HCT116 (cell line): ENCODE measurements at regions not wholly inside any gene's neighbourhood (a gene's known extent, or its start where the extent isn't known, plus 50 kb on each side); places are given as distances from the start of the nearest gene placed in this dataset.

ENCODE experiments used
- ATAC-seq: fragments of 200-7000 bp; cut with Tn5 transposase; 2 replicates; pipeline ENCODE4 v1.9.1; 2020; ENCODE audit warnings: mild to moderate bottlenecking, moderate library complexity
- BruUV-seq: library from RNA; stranded (reverse); fragments of 400-500 nt; replicated peaks from 2 replicates; lab custom pipeline; 2021; lab: Mats Ljungman, UMichigan
- CTCF ChIA-PET: fragments of 300-600 bp; sonication (Branson Sonifier 250); formaldehyde crosslinking; loops from one replicate; lab custom pipeline; 2021; ENCODE audit warnings: antibody characterized with exemption; lab: Charles Lee
- POLR2A ChIA-PET: fragments of 300-600, 350-600 bp; sonication (Branson Sonifier 250); formaldehyde crosslinking; loops from one replicate; lab custom pipeline; 2021; ENCODE audit warnings: antibody characterized with exemption; lab: Charles Lee
- RAD21 ChIA-PET, 2 experiments: fragments of 300-600 bp; sonication (Branson Sonifier 250); formaldehyde crosslinking; loops; one replicate each; lab custom pipeline; 2023; ENCODE audit warnings: low total read pairs in 2 of 2; ENCODE audit not compliant: uncharacterized antibody in 2 of 2, unreplicated experiment in 2 of 2, low non-redundant PET in 1 of 2; lab: Charles Lee
- DNase-seq: peaks from one replicate; pipeline ENCODE4 v3.0.0-alpha.2; 2010; ENCODE audit warnings: low read depth, low spot score
- H2AFZ ChIP-seq: fragments of 200-600 bp; shearing (Covaris generic), sonication (generic); 2 replicates; pipeline ENCODE4 v1.6.1; 2017; ENCODE audit warnings: low read depth, mixed run types, mixed read lengths, antibody characterized with exemption, low read length; ENCODE audit not compliant: poor library complexity, severe bottlenecking
- H3K27ac ChIP-seq: 2 replicates; pipeline ENCODE4 v1.5.1; 2012; ENCODE audit warnings: low read depth, low read length
- H3K27me3 ChIP-seq: fragments of 200-600 bp; sonication (generic); 2 replicates; pipeline ENCODE4 v1.6.1; 2016; ENCODE audit warnings: mixed run types, low read length, mixed read lengths; ENCODE audit not compliant: insufficient read depth
- H3K36me3 ChIP-seq, 2 experiments: fragments of 200-500 bp in 1 of 2; fragments of 200-600 bp in 1 of 2; sonication (Bioruptor generic) in 1 of 2; sonication (generic) in 1 of 2; 2 replicates each; pipeline versions ENCODE4 v1.5.1 to v1.6.1; 2014 to 2016; ENCODE audit warnings: low read length in 2 of 2, inconsistent platforms in 1 of 2, mixed read lengths in 1 of 2, mixed run types in 1 of 2; ENCODE audit not compliant: insufficient read depth in 2 of 2, control insufficient read depth in 1 of 2
- H3K4me1 ChIP-seq, 2 experiments: fragments of 200-600 bp in 1 of 2; sonication (generic) in 1 of 2; 2 replicates each; pipeline versions ENCODE4 v1.5.1 to v1.6.1; 2012 to 2017; ENCODE audit warnings: low read length in 2 of 2, inconsistent platforms in 1 of 2, mild to moderate bottlenecking in 1 of 2, mixed read lengths in 1 of 2, mixed run types in 1 of 2, moderate library complexity in 1 of 2; ENCODE audit not compliant: insufficient read depth in 2 of 2, control insufficient read depth in 1 of 2
- H3K4me2 ChIP-seq: fragments of 200-600 bp; sonication (generic); 2 replicates; pipeline ENCODE4 v1.6.1; 2017; ENCODE audit warnings: mixed run types, low read length, mixed read lengths
- H3K4me3 ChIP-seq, 2 experiments: fragments of 200-600 bp in 1 of 2; sonication (generic) in 1 of 2; replicated peaks in 1 of 2; 2 replicates each; pipeline ENCODE4 v1.5.1; 2011 to 2016; ENCODE audit warnings: low read length in 2 of 2, control low read depth in 1 of 2, low read depth in 1 of 2, mild to moderate bottlenecking in 1 of 2, mixed read lengths in 1 of 2, mixed run types in 1 of 2
- H3K79me2 ChIP-seq: fragments of 200-600 bp; sonication (generic); 2 replicates; pipeline ENCODE4 v1.6.1; 2017; ENCODE audit warnings: mild to moderate bottlenecking, mixed run types, low read length, moderate library complexity, mixed read lengths; ENCODE audit not compliant: insufficient read depth
- H3K9ac ChIP-seq: fragments of 200-600 bp; sonication (generic); 2 replicates; pipeline ENCODE4 v1.6.1; 2016; ENCODE audit warnings: low read length, mixed read lengths
- H3K9me2 ChIP-seq: fragments of 200-600 bp; sonication (generic), shearing (Covaris generic); 2 replicates; pipeline ENCODE4 v1.6.1; 2017; ENCODE audit warnings: mixed run types, mild to moderate bottlenecking, moderate library complexity; ENCODE audit not compliant: insufficient read depth
- H3K9me3 ChIP-seq, 2 experiments: fragments of 200-500 bp in 1 of 2; fragments of 200-600 bp in 1 of 2; sonication (Bioruptor generic) in 1 of 2; sonication (generic) in 1 of 2; 2 replicates each; pipeline ENCODE4 v1.6.1; 2014 to 2017; ENCODE audit warnings: low read length in 2 of 2, mixed read lengths in 2 of 2, inconsistent platforms in 1 of 2, low read depth in 1 of 2, mild to moderate bottlenecking in 1 of 2, mixed run types in 1 of 2, moderate library complexity in 1 of 2; ENCODE audit not compliant: control insufficient read depth in 1 of 2, insufficient read depth in 1 of 2
- H4K20me1 ChIP-seq: fragments of 200-600 bp; sonication (generic), shearing (Covaris generic); 2 replicates; pipeline ENCODE4 v1.6.1; 2017; ENCODE audit warnings: mixed run types, mild to moderate bottlenecking, moderate library complexity; ENCODE audit not compliant: insufficient read depth
- CEBPB ChIP-seq: IDR thresholded peaks from 2 replicates; pipeline ENCODE4 v1.6.1; 2012; ENCODE audit warnings: low read depth
- EZH2 ChIP-seq: fragments of 200-600 bp; sonication (generic); IDR thresholded peaks from 2 replicates; pipeline ENCODE4 v1.6.1; 2017; ENCODE audit warnings: antibody characterized with exemption, mixed run types
- FOSL1 ChIP-seq: IDR thresholded peaks from 2 replicates; pipeline ENCODE4 v1.6.1; 2012; ENCODE audit warnings: low read depth
- POLR2A ChIP-seq: IDR thresholded peaks from 2 replicates; pipeline ENCODE4 v1.7.0; 2011; ENCODE audit warnings: borderline replicate concordance; ENCODE audit not compliant: insufficient read depth, insufficient read length; ENCODE audit errors: extremely low read depth
- POLR2AphosphoS5 ChIP-seq: IDR thresholded peaks from 2 replicates; pipeline ENCODE4 v1.6.1; 2011; ENCODE audit warnings: mild to moderate bottlenecking, low read depth, low read length, moderate library complexity
- SIN3A ChIP-seq: IDR thresholded peaks from 2 replicates; pipeline ENCODE4 v1.6.1; 2012; ENCODE audit warnings: low read depth
- TCF7L2 ChIP-seq: IDR thresholded peaks from 2 replicates; pipeline ENCODE4 v1.7.0; 2011; ENCODE audit warnings: borderline replicate concordance, inconsistent platforms; ENCODE audit not compliant: insufficient read depth, insufficient read length; ENCODE audit errors: extremely low read depth
- YY1 ChIP-seq: IDR thresholded peaks from 2 replicates; pipeline ENCODE4 v1.6.1; 2011; ENCODE audit warnings: low read length, low read depth, moderate library complexity, mild to moderate bottlenecking; ENCODE audit not compliant: insufficient replicate concordance; ENCODE audit errors: extremely low read depth
- ZFX ChIP-seq: fragments of 450-650 bp; IDR thresholded peaks from 2 replicates; pipeline ENCODE4 v1.6.1; 2017
- ZNF274 ChIP-seq: fragments of 200-500 bp; sonication (Bioruptor generic); IDR thresholded peaks from 2 replicates; pipeline ENCODE4 v1.6.1; 2014; ENCODE audit warnings: mild to moderate bottlenecking, low read depth, low read length, inconsistent platforms
- intact Hi-C: fragments of 100-400 bp; cut with micrococcal nuclease; formaldehyde crosslinking; loops from 2 replicates; pipeline ENCODE4 v1.10.0; 2022
- TF ChIP-seq, protein P1 (sequence below), 3 experiments: fragments of 200-600 bp in 1 of 3; sonication (generic) in 1 of 3; IDR thresholded peaks in 2 of 3; conservative IDR thresholded peaks in 1 of 3; 2 replicates each; pipeline ENCODE4 v1.5.1; 2012 to 2017; ENCODE audit warnings: low read depth in 2 of 3, low read length in 2 of 3, antibody characterized with exemption in 1 of 3, borderline replicate concordance in 1 of 3, control low read depth in 1 of 3, mild to moderate bottlenecking in 1 of 3, mixed read lengths in 1 of 3, mixed run types in 1 of 3, moderate library complexity in 1 of 3; ENCODE audit not compliant: insufficient read depth in 1 of 3
- TF ChIP-seq, protein P2 (sequence below): IDR thresholded peaks from 2 replicates; pipeline ENCODE4 v1.6.1; 2011; ENCODE audit warnings: mild to moderate bottlenecking, low read length, moderate library complexity; ENCODE audit not compliant: insufficient replicate concordance; ENCODE audit errors: extremely low read depth

DNA sequence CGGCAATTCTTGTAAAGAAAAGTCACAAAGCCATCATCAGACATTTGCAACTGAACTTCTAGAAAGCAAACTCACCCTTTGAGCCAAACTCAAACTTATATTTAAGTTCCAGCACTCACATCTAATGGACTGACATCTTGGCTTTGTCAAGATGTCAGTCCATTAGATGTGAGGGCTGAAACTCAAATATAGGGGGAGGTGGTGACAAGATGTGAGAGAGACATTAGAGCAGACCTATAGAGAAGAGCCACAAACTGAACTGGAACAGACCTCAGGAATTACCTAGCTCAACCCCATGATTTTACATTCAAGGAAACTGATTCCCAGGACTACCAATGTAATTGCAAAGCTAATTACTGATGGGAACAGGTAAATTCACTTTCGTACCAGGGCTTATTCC is 543.8 kb downstream of the TNS1 start:
- DNase-seq (no peak), ATAC-seq (no peak)
- Histone ChIP-seq H3K4me2 (no peak overlapping the region), H3K4me3 (no peak overlapping the region), H3K4me1 (no peaks in the 10 kb centered on the region), H3K36me3 (no peaks in the 10 kb centered on the region), H2AFZ (no peak overlapping the region), H4K20me1 (no peaks in the 10 kb centered on the region), H3K9ac (no peak overlapping the region), H3K27me3 (peaks cover 56% of the 10 kb centered on the region), H3K27ac (no peak overlapping the region), H3K79me2 (no peaks in the 10 kb centered on the region), H3K9me2 (no peaks in the 10 kb centered on the region), H3K9me3 (no peaks in the 10 kb centered on the region)
- intact Hi-C loops, result no loop called here
- POLR2A ChIA-PET, result no interaction called here
- BruUV-seq, result no TSS peak
- TF ChIP-seq EZH2 (no peak), YY1 (no peak), POLR2A (no peak), ZFX (no peak), CEBPB (no peak), SIN3A (no peak)
- TF ChIP-seq, protein P1, sequence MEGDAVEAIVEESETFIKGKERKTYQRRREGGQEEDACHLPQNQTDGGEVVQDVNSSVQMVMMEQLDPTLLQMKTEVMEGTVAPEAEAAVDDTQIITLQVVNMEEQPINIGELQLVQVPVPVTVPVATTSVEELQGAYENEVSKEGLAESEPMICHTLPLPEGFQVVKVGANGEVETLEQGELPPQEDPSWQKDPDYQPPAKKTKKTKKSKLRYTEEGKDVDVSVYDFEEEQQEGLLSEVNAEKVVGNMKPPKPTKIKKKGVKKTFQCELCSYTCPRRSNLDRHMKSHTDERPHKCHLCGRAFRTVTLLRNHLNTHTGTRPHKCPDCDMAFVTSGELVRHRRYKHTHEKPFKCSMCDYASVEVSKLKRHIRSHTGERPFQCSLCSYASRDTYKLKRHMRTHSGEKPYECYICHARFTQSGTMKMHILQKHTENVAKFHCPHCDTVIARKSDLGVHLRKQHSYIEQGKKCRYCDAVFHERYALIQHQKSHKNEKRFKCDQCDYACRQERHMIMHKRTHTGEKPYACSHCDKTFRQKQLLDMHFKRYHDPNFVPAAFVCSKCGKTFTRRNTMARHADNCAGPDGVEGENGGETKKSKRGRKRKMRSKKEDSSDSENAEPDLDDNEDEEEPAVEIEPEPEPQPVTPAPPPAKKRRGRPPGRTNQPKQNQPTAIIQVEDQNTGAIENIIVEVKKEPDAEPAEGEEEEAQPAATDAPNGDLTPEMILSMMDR (IDR thresholded peaks at IDR 0.05 in 2 of 3, conservative IDR thresholded peaks at IDR 0.05 in 1 of 3; ENCODE audit: borderline replicate concordance in 1 of 3, insufficient read depth in 1 of 3, low read depth in 2 of 3, low read length in 2 of 3), result no peak
- RAD21 ChIA-PET, result no interaction called here
- CTCF ChIA-PET, result no interaction called here

DNA sequence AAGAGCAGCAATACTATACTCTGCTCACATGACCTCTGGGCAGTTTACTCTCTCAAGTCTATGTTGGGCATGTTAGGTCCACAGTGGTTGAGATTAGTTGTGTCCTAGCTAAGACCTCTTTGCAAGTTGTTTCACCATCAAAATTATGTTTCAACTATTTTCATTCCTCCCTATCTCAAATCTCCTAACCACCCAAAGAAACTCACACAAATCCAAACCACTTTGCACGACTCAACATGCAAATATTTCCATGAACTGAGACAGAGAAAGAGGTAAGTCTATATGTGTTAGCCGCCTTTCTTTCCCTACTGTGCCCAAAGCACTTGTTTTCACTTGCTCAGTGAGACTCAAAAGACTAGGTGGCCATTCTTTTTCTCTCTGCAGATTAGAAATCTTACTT is 546.8 kb downstream of the TNS1 start:
- TF ChIP-seq POLR2AphosphoS5, result no peak
- no peak for TF ChIP-seq ZFX
- no peak for TF ChIP-seq EZH2
- no peak for TF ChIP-seq FOSL1
- TF ChIP-seq TCF7L2, result no peak
- TF ChIP-seq SIN3A, result no peak
- TF ChIP-seq, protein P2, sequence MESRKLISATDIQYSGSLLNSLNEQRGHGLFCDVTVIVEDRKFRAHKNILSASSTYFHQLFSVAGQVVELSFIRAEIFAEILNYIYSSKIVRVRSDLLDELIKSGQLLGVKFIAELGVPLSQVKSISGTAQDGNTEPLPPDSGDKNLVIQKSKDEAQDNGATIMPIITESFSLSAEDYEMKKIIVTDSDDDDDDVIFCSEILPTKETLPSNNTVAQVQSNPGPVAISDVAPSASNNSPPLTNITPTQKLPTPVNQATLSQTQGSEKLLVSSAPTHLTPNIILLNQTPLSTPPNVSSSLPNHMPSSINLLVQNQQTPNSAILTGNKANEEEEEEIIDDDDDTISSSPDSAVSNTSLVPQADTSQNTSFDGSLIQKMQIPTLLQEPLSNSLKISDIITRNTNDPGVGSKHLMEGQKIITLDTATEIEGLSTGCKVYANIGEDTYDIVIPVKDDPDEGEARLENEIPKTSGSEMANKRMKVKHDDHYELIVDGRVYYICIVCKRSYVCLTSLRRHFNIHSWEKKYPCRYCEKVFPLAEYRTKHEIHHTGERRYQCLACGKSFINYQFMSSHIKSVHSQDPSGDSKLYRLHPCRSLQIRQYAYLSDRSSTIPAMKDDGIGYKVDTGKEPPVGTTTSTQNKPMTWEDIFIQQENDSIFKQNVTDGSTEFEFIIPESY, result no peak
- no peak for TF ChIP-seq ZNF274
- Histone ChIP-seq H3K4me1 (peaks cover 0 to 9% of the 10 kb centered on the region in 2 experiments; a peak in 3 of 4 replicates), H3K4me3 (no peak overlapping the region), H3K36me3 (no peaks in the 10 kb centered on the region), H3K9me2 (no peaks in the 10 kb centered on the region), H3K79me2 (no peaks in the 10 kb centered on the region), H3K9me3 (no peaks in the 10 kb centered on the region), H3K9ac (no peak overlapping the region), H3K27me3 (peaks cover 37% of the 10 kb centered on the region), H3K4me2 (no peak overlapping the region), H2AFZ (no peak overlapping the region), H3K27ac (no peak overlapping the region), H4K20me1 (no peaks in the 10 kb centered on the region)
- POLR2A ChIA-PET, result no interaction called here
- ATAC-seq, result no peak
- BruUV-seq, result no TSS peak
- CTCF ChIA-PET, result no interaction called here
- DNase-seq, result no peak
- intact Hi-C loops, result no loop called here
- RAD21 ChIA-PET, result no interaction called here
